B cell (primary cell): ENCODE measurements at regions not wholly inside any gene's neighbourhood (a gene's known extent, or its start where the extent isn't known, plus 50 kb on each side); places are given as distances from the start of the nearest gene placed in this dataset.

ENCODE experiments used
- CTCF ChIP-seq: fragments of 200-600 bp; IDR thresholded peaks from one replicate; pipeline ENCODE4 v1.8.0; 2022; ENCODE audit warnings: antibody characterized with exemption, mild to moderate bottlenecking
- EZH2 ChIP-seq: IDR thresholded peaks from 2 replicates; pipeline ENCODE4 v1.6.1; 2012; ENCODE audit warnings: borderline replicate concordance, low read depth, mild to moderate bottlenecking, moderate library complexity, low read length; ENCODE audit not compliant: insufficient read depth, poor library complexity, severe bottlenecking

- TF ChIP-seq EZH2 (no peak), CTCF (no peak)
Observed at GRCh38 chr1:87705233-87705632, 376.6 kb downstream of the LMO4 start.
